ENCODE measurements at regions not wholly inside any gene's neighbourhood (a gene's known extent, or its start where the extent isn't known, plus 50 kb on each side); places are given as distances from the start of the nearest gene placed in this dataset.
A peak's percentile ranks its signal among the peaks of the same experiment; 100 is the strongest.

- no peak for TF ChIP-seq POLR2AphosphoS5 (IDR thresholded peaks at IDR 0.05; ENCODE audit: borderline replicate concordance, low read depth, low read length)
- no peak for TF ChIP-seq EZH2 (IDR thresholded peaks at IDR 0.05)
- no peak for TF ChIP-seq FOXP2 (optimal IDR thresholded peaks at IDR 0.05; ENCODE audit: control extremely low read depth, extremely low read length, insufficient read depth)
- no peak for DNase-seq (ENCODE audit: low read depth, low spot score)
- no peak overlapping the region for H3K9ac ChIP-seq (ENCODE audit: insufficient read length)
These were observed 61.1 kb downstream of the IRAG1 start for GRCh38 chr11:10632483-10632882.

GRCh38 chr11:10631761-10632160 lies 61.8 kb downstream of the IRAG1 start:
- DNase-seq (ENCODE audit: low read depth, low spot score): no peak
- no peak overlapping the region for H3K4me3 ChIP-seq
- TF ChIP-seq POLR2AphosphoS5 (IDR thresholded peaks at IDR 0.05; ENCODE audit: borderline replicate concordance, low read depth, low read length) (no peak), FOXP2 (optimal IDR thresholded peaks at IDR 0.05; ENCODE audit: control extremely low read depth, extremely low read length, insufficient read depth) (no peak), EZH2 (IDR thresholded peaks at IDR 0.05) (no peak)
- H3K36me3 ChIP-seq (ENCODE audit: insufficient read depth, low read length): no peaks in the 10 kb centered on the region
- H3K9me3 ChIP-seq (ENCODE audit: low read depth, low read length): no peaks in the 10 kb centered on the region
- no peak overlapping the region for H3K27ac ChIP-seq
- no peak overlapping the region for H3K9ac ChIP-seq (ENCODE audit: insufficient read length)

More at GRCh38 chr11:10632483-10632882, 61.1 kb downstream of the IRAG1 start:
- no peaks in the 10 kb centered on the region for H3K36me3 ChIP-seq (ENCODE audit: insufficient read depth, low read length)
- H3K9me3 ChIP-seq (ENCODE audit: low read depth, low read length): no peaks in the 10 kb centered on the region
- no peak overlapping the region for H3K27ac ChIP-seq
- no peak overlapping the region for H3K4me3 ChIP-seq

DNA sequence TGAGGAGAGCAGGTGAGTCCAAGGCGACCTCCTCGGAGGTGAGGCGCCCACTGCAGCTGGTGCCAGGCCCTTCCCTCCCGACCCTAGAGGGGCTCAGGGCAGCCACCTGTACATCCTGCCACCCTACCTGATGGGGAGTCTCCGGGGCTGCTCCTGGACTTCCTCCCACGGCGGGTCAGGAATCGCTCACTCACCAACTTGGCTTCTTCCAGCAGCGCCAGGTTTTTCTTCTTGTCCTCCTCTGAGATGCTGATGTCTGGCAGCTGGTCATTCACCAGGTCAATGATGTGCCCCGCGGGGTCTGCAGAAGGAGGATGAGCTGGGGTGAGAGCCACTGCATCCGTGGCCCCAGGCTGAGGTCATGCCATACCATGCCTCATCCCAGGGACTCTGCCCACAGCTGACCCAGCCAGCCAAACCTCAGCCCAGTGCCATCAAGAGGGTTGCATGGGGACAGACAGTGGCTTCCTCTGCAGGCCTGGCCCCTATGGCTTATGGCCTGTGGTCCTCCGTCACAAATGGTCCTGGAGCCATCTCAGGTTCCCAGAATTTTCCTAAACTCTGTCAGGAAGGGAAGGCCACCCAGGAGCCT lies 61.0 kb upstream of the LYVE1 start:
- no peaks in the 10 kb centered on the region for H3K9me3 ChIP-seq (ENCODE audit: low read depth, low read length)
- H3K9ac ChIP-seq (ENCODE audit: insufficient read length): no peak overlapping the region
- H3K4me3 ChIP-seq: no peak overlapping the region
- no peak overlapping the region for H3K27ac ChIP-seq
- H3K36me3 ChIP-seq (ENCODE audit: insufficient read depth, low read length): no peaks in the 10 kb centered on the region
- no peak for DNase-seq (ENCODE audit: low read depth, low spot score)
- no peak for TF ChIP-seq POLR2AphosphoS5 (IDR thresholded peaks at IDR 0.05; ENCODE audit: borderline replicate concordance, low read depth, low read length)
- no peak for TF ChIP-seq EZH2 (IDR thresholded peaks at IDR 0.05)
- no peak for TF ChIP-seq FOXP2 (optimal IDR thresholded peaks at IDR 0.05; ENCODE audit: control extremely low read depth, extremely low read length, insufficient read depth)

GRCh38 chr11:10628508-10629236 lies 60.2 kb upstream of the LYVE1 start:
- no peaks in the 10 kb centered on the region for H3K36me3 ChIP-seq (ENCODE audit: insufficient read depth, low read length)
- no peaks in the 10 kb centered on the region for H3K9me3 ChIP-seq (ENCODE audit: low read depth, low read length)
- no peak overlapping the region for H3K4me3 ChIP-seq
- no peak for DNase-seq (ENCODE audit: low read depth, low spot score)
- no peak for TF ChIP-seq EZH2 (IDR thresholded peaks at IDR 0.05)
- no peak for TF ChIP-seq FOXP2 (optimal IDR thresholded peaks at IDR 0.05; ENCODE audit: control extremely low read depth, extremely low read length, insufficient read depth)
- TF ChIP-seq POLR2AphosphoS5 (IDR thresholded peaks at IDR 0.05; ENCODE audit: borderline replicate concordance, low read depth, low read length): no peak
- H3K27ac ChIP-seq: no peak overlapping the region
- H3K9ac ChIP-seq (ENCODE audit: insufficient read length): no peak overlapping the region

DNA sequence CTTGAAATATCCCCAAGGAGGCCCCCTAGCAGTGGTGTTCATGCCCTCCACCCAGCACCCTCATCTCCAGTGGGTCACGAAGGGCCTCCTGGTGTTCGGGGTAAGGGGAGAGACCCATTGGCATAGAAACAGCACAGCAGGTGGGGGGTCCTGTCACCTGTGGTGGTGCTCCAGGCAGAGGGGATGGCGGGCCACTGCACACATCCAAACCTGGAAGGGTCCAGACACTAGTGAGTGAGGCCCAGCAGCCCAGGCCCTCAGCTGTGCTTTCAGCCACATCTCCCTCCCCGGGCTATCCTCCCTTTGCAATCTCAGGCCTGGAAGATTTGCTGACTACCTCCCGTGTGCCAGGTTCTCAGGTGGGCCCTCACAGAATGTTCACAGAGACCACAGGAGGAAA lies 59.4 kb upstream of the LYVE1 start:
- no peaks in the 10 kb centered on the region for H3K36me3 ChIP-seq (ENCODE audit: insufficient read depth, low read length)
- TF ChIP-seq POLR2AphosphoS5 (IDR thresholded peaks at IDR 0.05; ENCODE audit: borderline replicate concordance, low read depth, low read length) (no peak), EZH2 (IDR thresholded peaks at IDR 0.05) (no peak)
- no peak for DNase-seq (ENCODE audit: low read depth, low spot score)

GRCh38 chr11:10627291-10627690 lies 58.8 kb upstream of the LYVE1 start:
- no peak overlapping the region for H3K27ac ChIP-seq
- TF ChIP-seq EZH2 (IDR thresholded peaks at IDR 0.05): no peak
- TF ChIP-seq POLR2AphosphoS5 (IDR thresholded peaks at IDR 0.05; ENCODE audit: borderline replicate concordance, low read depth, low read length): no peak
- TF ChIP-seq FOXP2 (optimal IDR thresholded peaks at IDR 0.05; ENCODE audit: control extremely low read depth, extremely low read length, insufficient read depth): no peak

More for the DNA sequence above, 59.4 kb upstream of the LYVE1 start:
- H3K27ac ChIP-seq: no peak overlapping the region
- H3K9me3 ChIP-seq (ENCODE audit: low read depth, low read length): no peaks in the 10 kb centered on the region
- H3K9ac ChIP-seq (ENCODE audit: insufficient read length): no peak overlapping the region
- no peak overlapping the region for H3K4me3 ChIP-seq

GRCh38 chr11:10625982-10626311 lies 57.5 kb upstream of the LYVE1 start:
- Histone ChIP-seq H3K36me3 (ENCODE audit: insufficient read depth, low read length) (no peaks in the 10 kb centered on the region), H3K4me3 (no peak overlapping the region), H3K9me3 (ENCODE audit: low read depth, low read length) (no peaks in the 10 kb centered on the region), H3K9ac (ENCODE audit: insufficient read length) (peak overlapping the region; percentile 10), H3K27ac (no peak overlapping the region)
- no peak for DNase-seq (ENCODE audit: low read depth, low spot score)
- no peak for TF ChIP-seq FOXP2 (optimal IDR thresholded peaks at IDR 0.05; ENCODE audit: control extremely low read depth, extremely low read length, insufficient read depth)
- TF ChIP-seq POLR2AphosphoS5 (IDR thresholded peaks at IDR 0.05; ENCODE audit: borderline replicate concordance, low read depth, low read length): no peak
- TF ChIP-seq EZH2 (IDR thresholded peaks at IDR 0.05): no peak

More at GRCh38 chr11:10627291-10627690, 58.8 kb upstream of the LYVE1 start:
- H3K36me3 ChIP-seq (ENCODE audit: insufficient read depth, low read length): no peaks in the 10 kb centered on the region
- DNase-seq (ENCODE audit: low read depth, low spot score): no peak
- H3K9me3 ChIP-seq (ENCODE audit: low read depth, low read length): no peaks in the 10 kb centered on the region
- H3K9ac ChIP-seq (ENCODE audit: insufficient read length): no peak overlapping the region
- no peak overlapping the region for H3K4me3 ChIP-seq

DNA sequence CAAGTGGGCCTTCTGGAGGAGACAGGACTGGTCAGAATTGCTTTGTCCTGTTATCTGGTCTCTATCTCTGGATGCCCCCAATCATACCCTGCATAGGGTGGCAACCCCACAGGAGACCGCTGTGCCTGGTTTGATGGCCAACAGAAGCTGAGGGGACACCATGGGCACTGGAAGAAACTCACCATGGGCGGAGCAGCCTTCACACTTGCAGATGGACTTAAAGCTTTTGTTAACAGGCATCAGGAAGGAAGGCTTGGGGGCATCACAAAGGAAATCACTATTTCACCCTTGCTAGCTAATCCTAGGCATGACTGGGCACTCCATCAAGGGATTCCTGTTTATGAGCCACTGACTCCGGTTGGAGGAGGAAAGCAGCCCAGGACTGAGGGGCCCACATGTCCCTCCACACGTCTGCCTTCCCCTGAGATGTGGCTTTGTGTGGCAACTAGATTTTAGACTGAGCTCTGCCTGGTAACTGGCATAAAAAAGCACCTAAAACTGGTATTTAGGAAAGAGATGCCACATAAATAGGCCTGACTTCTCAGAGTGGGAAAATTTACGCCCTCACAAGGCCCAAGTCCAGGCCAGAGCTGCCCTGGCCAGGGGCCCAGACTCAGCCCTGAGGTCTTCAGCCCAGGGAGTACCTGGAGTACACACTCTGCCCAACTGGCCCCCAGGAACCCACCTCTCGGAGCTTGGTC lies 57.0 kb upstream of the LYVE1 start:
- TF ChIP-seq POLR2AphosphoS5 (IDR thresholded peaks at IDR 0.05; ENCODE audit: borderline replicate concordance, low read depth, low read length) (no peak), FOXP2 (optimal IDR thresholded peaks at IDR 0.05; ENCODE audit: control extremely low read depth, extremely low read length, insufficient read depth) (no peak), EZH2 (IDR thresholded peaks at IDR 0.05) (no peak)
- Histone ChIP-seq H3K27ac (no peak overlapping the region), H3K4me3 (no peak overlapping the region), H3K9me3 (ENCODE audit: low read depth, low read length) (no peaks in the 10 kb centered on the region), H3K36me3 (ENCODE audit: insufficient read depth, low read length) (no peaks in the 10 kb centered on the region), H3K9ac (ENCODE audit: insufficient read length) (no peak overlapping the region)
- DNase-seq (ENCODE audit: low read depth, low spot score): no peak
